GM23338 (cell line): ENCODE measurements at regions not wholly inside any gene's neighbourhood (a gene's known extent, or its start where the extent isn't known, plus 50 kb on each side); places are given as distances from the start of the nearest gene placed in this dataset.

Experiments
- ATAC-seq: fragments of 200-7000 bp; cut with Tn5 transposase; 3 replicates; pipeline ENCODE4 v1.9.1; 2020
- DNase-seq: peaks from one replicate; pipeline ENCODE4 v3.0.0-alpha.2; 2015; ENCODE audit warnings: low spot score
- H2AFZ ChIP-seq: fragments of 200-600 bp; sonication (generic); 2 replicates; pipeline ENCODE4 v1.8.0; 2016; ENCODE audit warnings: antibody characterized with exemption, mild to moderate bottlenecking, moderate library complexity
- H3F3A ChIP-seq: fragments of 200-600 bp; sonication (generic); replicated peaks from 2 replicates; pipeline ENCODE4 v1.8.0; 2017; ENCODE audit warnings: antibody characterized with exemption, mixed run types, low read depth
- H3K27ac ChIP-seq: fragments of 200-600 bp; sonication (generic); 2 replicates; pipeline ENCODE4 v1.6.1; 2016; ENCODE audit warnings: low read depth
- H3K27me3 ChIP-seq: fragments of 200-600 bp; sonication (generic); 2 replicates; pipeline ENCODE4 v1.8.0; 2016; ENCODE audit warnings: mild to moderate bottlenecking, mixed run types, moderate library complexity; ENCODE audit not compliant: insufficient read depth
- H3K36me3 ChIP-seq: fragments of 200-600 bp; sonication (generic); 2 replicates; pipeline ENCODE4 v1.8.0; 2016; ENCODE audit warnings: mild to moderate bottlenecking; ENCODE audit not compliant: insufficient read depth
- H3K4me1 ChIP-seq: fragments of 200-600 bp; sonication (generic); 2 replicates; pipeline ENCODE4 v1.8.0; 2016; ENCODE audit warnings: mild to moderate bottlenecking, moderate library complexity; ENCODE audit not compliant: insufficient read depth
- H3K4me2 ChIP-seq: fragments of 200-600 bp; sonication (generic); 2 replicates; pipeline ENCODE4 v1.7.1; 2017; ENCODE audit warnings: mixed run types
- H3K4me3 ChIP-seq: fragments of 200-600 bp; sonication (generic); 2 replicates; pipeline ENCODE4 v1.6.1; 2016; ENCODE audit warnings: mixed run types
- H3K79me2 ChIP-seq: fragments of 200-600 bp; sonication (generic); replicated peaks from 2 replicates; pipeline ENCODE4 v1.8.0; 2017; ENCODE audit warnings: mild to moderate bottlenecking; ENCODE audit not compliant: insufficient read depth
- H3K9me2 ChIP-seq: fragments of 200-600 bp; sonication (generic); 2 replicates; pipeline ENCODE4 v1.8.0; 2017; ENCODE audit not compliant: insufficient read depth
- H4K20me1 ChIP-seq: fragments of 200-600 bp; sonication (generic); replicated peaks from 2 replicates; pipeline ENCODE4 v1.8.0; 2017; ENCODE audit warnings: mild to moderate bottlenecking; ENCODE audit not compliant: insufficient read depth
- H3K27ac Mint-ChIP-seq: 2 replicates; pipeline ENCODE4 v1.8.0; 2020; ENCODE audit warnings: inconsistent platforms, mild to moderate bottlenecking, moderate library complexity, mixed read lengths
- H3K27me3 Mint-ChIP-seq: 3 replicates; pipeline ENCODE4 v1.8.0; 2022; ENCODE audit warnings: low read depth, mild to moderate bottlenecking, moderate library complexity, mixed read lengths, inconsistent platforms; ENCODE audit not compliant: insufficient read depth, poor library complexity
- H3K36me3 Mint-ChIP-seq: 3 replicates; pipeline ENCODE4 v1.8.0; 2021; ENCODE audit warnings: low read depth, mild to moderate bottlenecking, inconsistent platforms, moderate library complexity, mixed read lengths
- H3K4me1 Mint-ChIP-seq: 3 replicates; pipeline ENCODE4 v1.8.0; 2020; ENCODE audit warnings: mild to moderate bottlenecking, inconsistent platforms, mixed read lengths
- H3K4me3 Mint-ChIP-seq: 3 replicates; pipeline ENCODE4 v1.8.0; 2021; ENCODE audit warnings: moderate library complexity, mild to moderate bottlenecking, inconsistent platforms, mixed read lengths
- H3K9me3 Mint-ChIP-seq: 3 replicates; pipeline ENCODE4 v1.8.0; 2020; ENCODE audit warnings: moderate library complexity, mild to moderate bottlenecking, inconsistent platforms, mixed read lengths
- CTCF ChIP-seq, 2 experiments: fragments of 200-600 bp in 1 of 2; sonication (generic) in 1 of 2; conservative IDR thresholded peaks; 2 replicates each; pipeline versions ENCODE4 v1.5.1 to v1.6.1; 2016 to 2017; ENCODE audit warnings: antibody characterized with exemption in 2 of 2, low read depth in 2 of 2, mild to moderate bottlenecking in 2 of 2, moderate library complexity in 1 of 2
- EZH2 ChIP-seq: fragments of 200-600 bp; sonication (generic); IDR thresholded peaks from one replicate; pipeline ENCODE4 v1.8.0; 2017; ENCODE audit warnings: antibody characterized with exemption, mild to moderate bottlenecking, low read depth; ENCODE audit not compliant: unreplicated experiment
- EZH2phosphoT487 ChIP-seq: fragments of 200-600 bp; sonication (generic); IDR thresholded peaks from one replicate; pipeline ENCODE4 v1.8.1; 2018; ENCODE audit warnings: antibody characterized with exemption; ENCODE audit not compliant: unreplicated experiment
- JUNB ChIP-seq: IDR thresholded peaks from one replicate; pipeline ENCODE4 v1.6.1; 2016; ENCODE audit warnings: antibody characterized with exemption; ENCODE audit not compliant: unreplicated experiment
- NANOG ChIP-seq: IDR thresholded peaks from 2 replicates; pipeline ENCODE4 v1.6.1; 2016; ENCODE audit warnings: antibody characterized with exemption, borderline replicate concordance
- REST ChIP-seq: IDR thresholded peaks from one replicate; pipeline ENCODE4 v1.6.1; 2018; ENCODE audit warnings: antibody characterized with exemption; ENCODE audit not compliant: unreplicated experiment
- STAT1 ChIP-seq: IDR thresholded peaks from one replicate; pipeline ENCODE4 v1.6.1; 2016; ENCODE audit warnings: antibody characterized with exemption; ENCODE audit not compliant: unreplicated experiment
- ZNF114 ChIP-seq: fragments of 250-450 bp; sonication (Bioruptor Pico); IDR thresholded peaks from 2 replicates; pipeline ENCODE4 v1.5.0; 2020; ENCODE audit warnings: mild to moderate bottlenecking, moderate library complexity
- ZNF331 ChIP-seq: fragments of 250-450 bp; sonication (Bioruptor Pico); IDR thresholded peaks from 2 replicates; pipeline ENCODE4 v1.5.0; 2020; ENCODE audit warnings: low read depth, mild to moderate bottlenecking, moderate library complexity

- H4K20me1 ChIP-seq = no peaks in the 10 kb centered on the region
- peak overlapping the region; percentile 61 for H2AFZ ChIP-seq
- Mint-ChIP-seq H3K9me3 (no peaks in the 10 kb centered on the region), H3K27me3 (no peaks in the 10 kb centered on the region), H3K27ac (no peak overlapping the region), H3K4me1 (peaks cover 5% of the 10 kb centered on the region), H3K36me3 (no peaks in the 10 kb centered on the region), H3K4me3 (no peak overlapping the region)
- H3K4me2 ChIP-seq = no peak overlapping the region
- TF ChIP-seq REST (no peak), EZH2 (no peak)
- no peaks in the 10 kb centered on the region for H3F3A ChIP-seq
- DNase-seq (no peak), ATAC-seq (peak; percentile 24; the same call in 1 of the 3 replicates)
- H3K36me3 ChIP-seq = no peaks in the 10 kb centered on the region
- H3K79me2 ChIP-seq = no peaks in the 10 kb centered on the region
- H3K4me3 ChIP-seq = no peak overlapping the region
- H3K27ac ChIP-seq = no peak overlapping the region
- H3K27me3 ChIP-seq = no peaks in the 10 kb centered on the region
- peaks cover 3% of the 10 kb centered on the region; the same call in 1 of the 2 replicates for H3K4me1 ChIP-seq
- peaks cover 3% of the 10 kb centered on the region for H3K9me2 ChIP-seq
These were observed 581.6 kb downstream of the CETN3 start for GRCh38 chr5:89827960-89828359.

GRCh38 chr5:89827359-89827758 is 582.2 kb downstream of the CETN3 start:
- no peak for DNase-seq
- Histone ChIP-seq H2AFZ (peak overlapping the region; percentile 61), H3K4me2 (no peak overlapping the region), H3K27ac (no peak overlapping the region), H4K20me1 (no peaks in the 10 kb centered on the region), H3K9me2 (peaks cover 3% of the 10 kb centered on the region), H3K79me2 (no peaks in the 10 kb centered on the region), H3K4me1 (peaks cover 7% of the 10 kb centered on the region; the same call in 1 of the 2 replicates), H3F3A (no peaks in the 10 kb centered on the region), H3K36me3 (no peaks in the 10 kb centered on the region), H3K4me3 (no peak overlapping the region), H3K27me3 (no peaks in the 10 kb centered on the region)
- Mint-ChIP-seq H3K9me3 (no peaks in the 10 kb centered on the region), H3K4me1 (peaks cover 7% of the 10 kb centered on the region), H3K36me3 (no peaks in the 10 kb centered on the region), H3K27me3 (no peaks in the 10 kb centered on the region), H3K4me3 (no peak overlapping the region), H3K27ac (no peak overlapping the region)
- ATAC-seq = no peak; the same call in 2 of the 3 replicates
- TF ChIP-seq EZH2phosphoT487 (no peak), ZNF114 (CRISPR knock-in tag) (no peak), ZNF331 (CRISPR knock-in tag) (no peak), STAT1 (no peak), CTCF (conservative IDR thresholded peaks at IDR 0.05; ENCODE audit: low read depth in 2 of 2) (no peak), EZH2 (no peak), NANOG (no peak), JUNB (no peak), REST (no peak)
